ENCODE measurements at regions not wholly inside any gene's neighbourhood (a gene's known extent, or its start where the extent isn't known, plus 50 kb on each side); places are given as distances from the start of the nearest gene placed in this dataset.

- no peak for DNase-seq
- TF ChIP-seq POLR2A (IDR thresholded peaks at IDR 0.05) = no peak
- no peak for TF ChIP-seq CTCF (IDR thresholded peaks at IDR 0.05)
- Histone ChIP-seq H3K27me3 (no peaks in the 10 kb centered on the region), H3K36me3 (no peaks in the 10 kb centered on the region), H3K27ac (no peak overlapping the region), H3K4me1 (no peaks in the 10 kb centered on the region), H3K9me3 (no peaks in the 10 kb centered on the region), H3K4me3 (no peak overlapping the region)
Measured at GRCh38 chr6:112841553-112842329, 494.6 kb downstream of the RFPL4B start.

GRCh38 chr6:112842330-112842685 is 495.2 kb downstream of the RFPL4B start:
- Histone ChIP-seq H3K4me3 (no peak overlapping the region), H3K27me3 (no peaks in the 10 kb centered on the region), H3K36me3 (no peaks in the 10 kb centered on the region), H3K4me1 (no peaks in the 10 kb centered on the region), H3K9me3 (no peaks in the 10 kb centered on the region), H3K27ac (no peak overlapping the region)
- TF ChIP-seq CTCF (IDR thresholded peaks at IDR 0.05) (no peak), POLR2A (IDR thresholded peaks at IDR 0.05) (no peak)
- no peak for DNase-seq

- H3K27ac ChIP-seq = no peak overlapping the region
- H3K4me3 ChIP-seq = no peak overlapping the region
- TF ChIP-seq POLR2A (IDR thresholded peaks at IDR 0.05) (no peak), CTCF (IDR thresholded peaks at IDR 0.05) (no peak)
- DNase-seq = no peak
- H3K27me3 ChIP-seq = no peaks in the 10 kb centered on the region
- no peaks in the 10 kb centered on the region for H3K4me1 ChIP-seq
- no peaks in the 10 kb centered on the region for H3K9me3 ChIP-seq
- no peaks in the 10 kb centered on the region for H3K36me3 ChIP-seq
Measured at GRCh38 chr6:112846681-112847080, 499.6 kb downstream of the RFPL4B start.

- Histone ChIP-seq H3K4me3 (no peak overlapping the region), H3K9me3 (no peaks in the 10 kb centered on the region), H3K36me3 (no peaks in the 10 kb centered on the region), H3K27me3 (no peaks in the 10 kb centered on the region), H3K27ac (no peak overlapping the region), H3K4me1 (no peaks in the 10 kb centered on the region)
- DNase-seq = no peak
- TF ChIP-seq POLR2A (IDR thresholded peaks at IDR 0.05) (no peak), CTCF (IDR thresholded peaks at IDR 0.05) (no peak)
Measured at GRCh38 chr6:112851146-112851545, 504.0 kb downstream of the RFPL4B start.

GRCh38 chr6:112853162-112853561 is 506.0 kb downstream of the RFPL4B start:
- TF ChIP-seq CTCF (IDR thresholded peaks at IDR 0.05) (no peak), POLR2A (IDR thresholded peaks at IDR 0.05) (no peak)
- no peaks in the 10 kb centered on the region for H3K36me3 ChIP-seq
- no peak overlapping the region for H3K4me3 ChIP-seq
- no peaks in the 10 kb centered on the region for H3K9me3 ChIP-seq
- no peak for DNase-seq
- H3K4me1 ChIP-seq = no peaks in the 10 kb centered on the region
- no peak overlapping the region for H3K27ac ChIP-seq
- H3K27me3 ChIP-seq = no peaks in the 10 kb centered on the region

- Histone ChIP-seq H3K36me3 (no peaks in the 10 kb centered on the region), H3K27me3 (no peaks in the 10 kb centered on the region)
Measured at GRCh38 chr6:112863753-112864152, 516.6 kb downstream of the RFPL4B start.

More at GRCh38 chr6:112863753-112864152, 516.6 kb downstream of the RFPL4B start:
- DNase-seq = no peak
- Histone ChIP-seq H3K4me1 (no peaks in the 10 kb centered on the region), H3K4me3 (no peak overlapping the region), H3K9me3 (no peaks in the 10 kb centered on the region), H3K27ac (no peak overlapping the region)
- no peak for TF ChIP-seq CTCF (IDR thresholded peaks at IDR 0.05)
- TF ChIP-seq POLR2A (IDR thresholded peaks at IDR 0.05) = no peak
